ENCODE measurements at regions not wholly inside any gene's neighbourhood (a gene's known extent, or its start where the extent isn't known, plus 50 kb on each side); places are given as distances from the start of the nearest gene placed in this dataset.

GRCh38 chr5:113939988-113940387, 421.9 kb upstream of the KCNN2 start:
- intact Hi-C loops (cut with micrococcal nuclease) = no loop called here
- Mint-ChIP-seq H3K9me3 (ENCODE audit: unreplicated experiment) (no peaks in the 10 kb centered on the region), H3K36me3 (ENCODE audit: insufficient read depth, unreplicated experiment) (no peaks in the 10 kb centered on the region), H3K27ac (ENCODE audit: low read depth, unreplicated experiment) (no peak overlapping the region), H3K27me3 (ENCODE audit: insufficient read depth, unreplicated experiment) (peaks cover 68% of the 10 kb centered on the region), H3K4me3 (ENCODE audit: unreplicated experiment) (no peak overlapping the region), H3K4me1 (ENCODE audit: insufficient read depth, unreplicated experiment) (no peaks in the 10 kb centered on the region)
- TF ChIP-seq, protein P1, sequence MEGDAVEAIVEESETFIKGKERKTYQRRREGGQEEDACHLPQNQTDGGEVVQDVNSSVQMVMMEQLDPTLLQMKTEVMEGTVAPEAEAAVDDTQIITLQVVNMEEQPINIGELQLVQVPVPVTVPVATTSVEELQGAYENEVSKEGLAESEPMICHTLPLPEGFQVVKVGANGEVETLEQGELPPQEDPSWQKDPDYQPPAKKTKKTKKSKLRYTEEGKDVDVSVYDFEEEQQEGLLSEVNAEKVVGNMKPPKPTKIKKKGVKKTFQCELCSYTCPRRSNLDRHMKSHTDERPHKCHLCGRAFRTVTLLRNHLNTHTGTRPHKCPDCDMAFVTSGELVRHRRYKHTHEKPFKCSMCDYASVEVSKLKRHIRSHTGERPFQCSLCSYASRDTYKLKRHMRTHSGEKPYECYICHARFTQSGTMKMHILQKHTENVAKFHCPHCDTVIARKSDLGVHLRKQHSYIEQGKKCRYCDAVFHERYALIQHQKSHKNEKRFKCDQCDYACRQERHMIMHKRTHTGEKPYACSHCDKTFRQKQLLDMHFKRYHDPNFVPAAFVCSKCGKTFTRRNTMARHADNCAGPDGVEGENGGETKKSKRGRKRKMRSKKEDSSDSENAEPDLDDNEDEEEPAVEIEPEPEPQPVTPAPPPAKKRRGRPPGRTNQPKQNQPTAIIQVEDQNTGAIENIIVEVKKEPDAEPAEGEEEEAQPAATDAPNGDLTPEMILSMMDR (IDR thresholded peaks at IDR 0.05; ENCODE audit: unreplicated experiment) = no peak
- CTCF ChIA-PET = no interaction called here
- POLR2A ChIA-PET = no interaction called here
- DNase-seq (ENCODE audit: unreplicated experiment) = peak; percentile 20
- BruUV-seq (replicated peaks) = no TSS peak

GRCh38 chr5:113950186-113950585, 411.7 kb upstream of the KCNN2 start:
- H3K27ac Mint-ChIP-seq (ENCODE audit: low read depth, unreplicated experiment) = no peak overlapping the region
- no peak for DNase-seq (ENCODE audit: unreplicated experiment)
- intact Hi-C loops (cut with micrococcal nuclease) = no loop called here
- no peak overlapping the region for H3K4me3 Mint-ChIP-seq (ENCODE audit: unreplicated experiment)
- no peaks in the 10 kb centered on the region for H3K4me1 Mint-ChIP-seq (ENCODE audit: insufficient read depth, unreplicated experiment)
- peaks cover 14% of the 10 kb centered on the region for H3K9me3 Mint-ChIP-seq (ENCODE audit: unreplicated experiment)
- POLR2A ChIA-PET = no interaction called here
- H3K36me3 Mint-ChIP-seq (ENCODE audit: insufficient read depth, unreplicated experiment) = no peaks in the 10 kb centered on the region
- H3K27me3 Mint-ChIP-seq (ENCODE audit: insufficient read depth, unreplicated experiment) = peaks cover 83% of the 10 kb centered on the region
- TF ChIP-seq, protein P1 (IDR thresholded peaks at IDR 0.05; ENCODE audit: unreplicated experiment) = no peak
- BruUV-seq (replicated peaks) = no TSS peak
- CTCF ChIA-PET = interaction anchor here (0.8 to 1.0 kb wide), 2 partner anchors 15 to 485 kb away, joined by 3 read pairs; no protein-coding TSS in a partner anchor

GRCh38 chr5:113965225-113965624, 396.6 kb upstream of the KCNN2 start:
- no TSS peak for BruUV-seq (replicated peaks)
- Mint-ChIP-seq H3K4me3 (ENCODE audit: unreplicated experiment) (no peak overlapping the region), H3K4me1 (ENCODE audit: insufficient read depth, unreplicated experiment) (no peaks in the 10 kb centered on the region), H3K9me3 (ENCODE audit: unreplicated experiment) (no peaks in the 10 kb centered on the region), H3K27ac (ENCODE audit: low read depth, unreplicated experiment) (no peak overlapping the region), H3K36me3 (ENCODE audit: insufficient read depth, unreplicated experiment) (no peaks in the 10 kb centered on the region), H3K27me3 (ENCODE audit: insufficient read depth, unreplicated experiment) (peaks cover 71% of the 10 kb centered on the region)
- no peak for DNase-seq (ENCODE audit: unreplicated experiment)
- intact Hi-C loops (cut with micrococcal nuclease) = no loop called here
- TF ChIP-seq, protein P1 (IDR thresholded peaks at IDR 0.05; ENCODE audit: unreplicated experiment) = no peak
- CTCF ChIA-PET = interaction anchor here (1.1 kb wide), 1 partner anchor 15 kb away, joined by 3 read pairs; no protein-coding TSS in a partner anchor
- POLR2A ChIA-PET = no interaction called here

- Mint-ChIP-seq H3K27me3 (ENCODE audit: insufficient read depth, unreplicated experiment) (peaks cover 39% of the 10 kb centered on the region), H3K27ac (ENCODE audit: low read depth, unreplicated experiment) (no peak overlapping the region), H3K36me3 (ENCODE audit: insufficient read depth, unreplicated experiment) (no peaks in the 10 kb centered on the region), H3K9me3 (ENCODE audit: unreplicated experiment) (no peaks in the 10 kb centered on the region), H3K4me1 (ENCODE audit: insufficient read depth, unreplicated experiment) (no peaks in the 10 kb centered on the region), H3K4me3 (ENCODE audit: unreplicated experiment) (no peak overlapping the region)
- ChIA-PET CTCF (interaction anchor here (0.6 kb wide), 1 partner anchor 49 kb away, joined by 3 read pairs; no protein-coding TSS in a partner anchor), POLR2A (no interaction called here)
- BruUV-seq (replicated peaks) = no TSS peak
- no peak for DNase-seq (ENCODE audit: unreplicated experiment)
- intact Hi-C loops (cut with micrococcal nuclease) = no loop called here
- TF ChIP-seq, protein P1 (IDR thresholded peaks at IDR 0.05; ENCODE audit: unreplicated experiment) = no peak
Measured at GRCh38 chr5:113969901-113970300, 392.0 kb upstream of the KCNN2 start.
